SJCRH30 (cell line): ENCODE measurements at regions not wholly inside any gene's neighbourhood (a gene's known extent, or its start where the extent isn't known, plus 50 kb on each side); places are given as distances from the start of the nearest gene placed in this dataset.

Source experiments
- DNase-seq, 2 experiments: peaks; one replicate each; pipeline ENCODE4 v3.0.0-alpha.2; 2015 to 2020
- H3K27ac ChIP-seq: fragments of 250-450 bp; sonication (Bioruptor Pico); 2 replicates; pipeline ENCODE4 v1.5.1; 2020; ENCODE audit warnings: mild to moderate bottlenecking, moderate library complexity
- H3K27me3 ChIP-seq: fragments of 250-450 bp; sonication (Bioruptor Pico); 2 replicates; pipeline ENCODE4 v1.5.1; 2020; ENCODE audit warnings: mild to moderate bottlenecking, moderate library complexity
- H3K36me3 ChIP-seq: fragments of 250-450 bp; sonication (Bioruptor Pico); 2 replicates; pipeline ENCODE4 v1.5.1; 2020; ENCODE audit warnings: mild to moderate bottlenecking, moderate library complexity
- H3K4me1 ChIP-seq: fragments of 250-450 bp; sonication (Bioruptor Pico); 2 replicates; pipeline ENCODE4 v1.5.1; 2020; ENCODE audit warnings: mild to moderate bottlenecking, moderate library complexity
- H3K4me3 ChIP-seq: fragments of 250-450 bp; sonication (Bioruptor Pico); 2 replicates; pipeline ENCODE4 v1.5.1; 2020; ENCODE audit warnings: mild to moderate bottlenecking, moderate library complexity
- H3K9me3 ChIP-seq: fragments of 250-450 bp; sonication (Bioruptor Pico); replicated peaks from 2 replicates; pipeline ENCODE4 v1.5.1; 2020; ENCODE audit warnings: mild to moderate bottlenecking, moderate library complexity

- Histone ChIP-seq H3K27me3 (no peaks in the 10 kb centered on the region), H3K4me3 (no peak overlapping the region), H3K36me3 (no peaks in the 10 kb centered on the region), H3K4me1 (no peaks in the 10 kb centered on the region), H3K9me3 (no peaks in the 10 kb centered on the region), H3K27ac (no peak overlapping the region)
- no peak for DNase-seq
These were observed 364.3 kb downstream of the FBXO8 start for GRCh38 chr4:173919196-173919595.

GRCh38 chr4:173917255-173917960 is 366.1 kb downstream of the FBXO8 start:
- no peaks in the 10 kb centered on the region for H3K9me3 ChIP-seq
- no peak overlapping the region for H3K4me3 ChIP-seq
- no peak for DNase-seq
- no peaks in the 10 kb centered on the region for H3K36me3 ChIP-seq
- no peaks in the 10 kb centered on the region for H3K27me3 ChIP-seq
- no peaks in the 10 kb centered on the region for H3K4me1 ChIP-seq
- H3K27ac ChIP-seq, result no peak overlapping the region

- no peaks in the 10 kb centered on the region for H3K9me3 ChIP-seq
- no peaks in the 10 kb centered on the region for H3K36me3 ChIP-seq
- H3K27me3 ChIP-seq, result no peaks in the 10 kb centered on the region
- H3K4me1 ChIP-seq, result no peaks in the 10 kb centered on the region
- no peak for DNase-seq
- no peak overlapping the region for H3K4me3 ChIP-seq
- no peak overlapping the region for H3K27ac ChIP-seq
These were observed 370.0 kb downstream of the FBXO8 start for GRCh38 chr4:173913496-173913895.

- Histone ChIP-seq H3K27ac (no peak overlapping the region), H3K4me1 (no peaks in the 10 kb centered on the region), H3K4me3 (no peak overlapping the region), H3K36me3 (no peaks in the 10 kb centered on the region), H3K9me3 (no peaks in the 10 kb centered on the region), H3K27me3 (no peaks in the 10 kb centered on the region)
- no peak for DNase-seq
These were observed 371.1 kb downstream of the FBXO8 start for GRCh38 chr4:173912384-173912783.

- no peak overlapping the region for H3K27ac ChIP-seq
- H3K4me3 ChIP-seq, result no peak overlapping the region
- H3K27me3 ChIP-seq, result no peaks in the 10 kb centered on the region
- DNase-seq, result no peak
- H3K4me1 ChIP-seq, result no peaks in the 10 kb centered on the region
- H3K9me3 ChIP-seq, result no peaks in the 10 kb centered on the region
- no peaks in the 10 kb centered on the region for H3K36me3 ChIP-seq
These were observed 372.6 kb downstream of the FBXO8 start for GRCh38 chr4:173910891-173911290.

GRCh38 chr4:173909294-173909693 is 374.2 kb downstream of the FBXO8 start:
- no peaks in the 10 kb centered on the region for H3K9me3 ChIP-seq
- H3K4me3 ChIP-seq, result no peak overlapping the region
- H3K27me3 ChIP-seq, result no peaks in the 10 kb centered on the region
- H3K4me1 ChIP-seq, result no peaks in the 10 kb centered on the region
- no peaks in the 10 kb centered on the region for H3K36me3 ChIP-seq
- no peak for DNase-seq
- no peak overlapping the region for H3K27ac ChIP-seq

- DNase-seq, result no peak
- Histone ChIP-seq H3K4me3 (no peak overlapping the region), H3K27ac (no peak overlapping the region), H3K4me1 (no peaks in the 10 kb centered on the region), H3K9me3 (no peaks in the 10 kb centered on the region), H3K36me3 (no peaks in the 10 kb centered on the region), H3K27me3 (no peaks in the 10 kb centered on the region)
These were observed 369.8 kb upstream of the HAND2 start for GRCh38 chr4:173899813-173900212.

- no peak overlapping the region for H3K27ac ChIP-seq
- no peaks in the 10 kb centered on the region for H3K9me3 ChIP-seq
- no peaks in the 10 kb centered on the region for H3K4me1 ChIP-seq
- no peaks in the 10 kb centered on the region for H3K36me3 ChIP-seq
- no peaks in the 10 kb centered on the region for H3K27me3 ChIP-seq
- no peak for DNase-seq
- H3K4me3 ChIP-seq, result no peak overlapping the region
These were observed 361.0 kb upstream of the HAND2 start for GRCh38 chr4:173891072-173891471.

GRCh38 chr4:173883821-173884220 is 353.8 kb upstream of the HAND2 start:
- DNase-seq, result no peak
- no peaks in the 10 kb centered on the region for H3K4me1 ChIP-seq
- H3K27ac ChIP-seq, result no peak overlapping the region
- no peak overlapping the region for H3K4me3 ChIP-seq
- H3K9me3 ChIP-seq, result no peaks in the 10 kb centered on the region
- no peaks in the 10 kb centered on the region for H3K36me3 ChIP-seq
- H3K27me3 ChIP-seq, result no peaks in the 10 kb centered on the region

- no peaks in the 10 kb centered on the region for H3K4me1 ChIP-seq
- no peak overlapping the region for H3K27ac ChIP-seq
These were observed 350.9 kb upstream of the HAND2 start for GRCh38 chr4:173880897-173881296.

GRCh38 chr4:173879509-173879908 is 349.5 kb upstream of the HAND2 start:
- no peak overlapping the region for H3K27ac ChIP-seq
- H3K4me1 ChIP-seq, result no peaks in the 10 kb centered on the region
- DNase-seq, result no peak
- H3K36me3 ChIP-seq, result no peaks in the 10 kb centered on the region
- no peaks in the 10 kb centered on the region for H3K9me3 ChIP-seq
- no peaks in the 10 kb centered on the region for H3K27me3 ChIP-seq
- no peak overlapping the region for H3K4me3 ChIP-seq

More at GRCh38 chr4:173880897-173881296, 350.9 kb upstream of the HAND2 start:
- no peak for DNase-seq
- H3K27me3 ChIP-seq, result no peaks in the 10 kb centered on the region
- H3K36me3 ChIP-seq, result no peaks in the 10 kb centered on the region
- H3K4me3 ChIP-seq, result no peak overlapping the region
- no peaks in the 10 kb centered on the region for H3K9me3 ChIP-seq

- no peaks in the 10 kb centered on the region for H3K36me3 ChIP-seq
- no peaks in the 10 kb centered on the region for H3K27me3 ChIP-seq
- no peaks in the 10 kb centered on the region for H3K4me1 ChIP-seq
- DNase-seq, result no peak
- no peaks in the 10 kb centered on the region for H3K9me3 ChIP-seq
- H3K4me3 ChIP-seq, result no peak overlapping the region
- H3K27ac ChIP-seq, result no peak overlapping the region
These were observed 348.7 kb upstream of the HAND2 start for GRCh38 chr4:173878701-173879100.

GRCh38 chr4:173871643-173872042 is 341.6 kb upstream of the HAND2 start:
- Histone ChIP-seq H3K4me3 (no peak overlapping the region), H3K27ac (no peak overlapping the region), H3K9me3 (no peaks in the 10 kb centered on the region), H3K27me3 (no peaks in the 10 kb centered on the region), H3K4me1 (no peaks in the 10 kb centered on the region), H3K36me3 (no peaks in the 10 kb centered on the region)
- DNase-seq, result no peak

- Histone ChIP-seq H3K4me3 (no peak overlapping the region), H3K27me3 (no peaks in the 10 kb centered on the region), H3K4me1 (no peaks in the 10 kb centered on the region), H3K36me3 (no peaks in the 10 kb centered on the region), H3K27ac (no peak overlapping the region), H3K9me3 (no peaks in the 10 kb centered on the region)
- no peak for DNase-seq
These were observed 336.4 kb upstream of the HAND2 start for GRCh38 chr4:173866322-173867026.

- Histone ChIP-seq H3K27ac (no peak overlapping the region), H3K4me3 (no peak overlapping the region), H3K4me1 (no peaks in the 10 kb centered on the region), H3K9me3 (no peaks in the 10 kb centered on the region), H3K27me3 (no peaks in the 10 kb centered on the region), H3K36me3 (no peaks in the 10 kb centered on the region)
- DNase-seq, result no peak
These were observed 332.7 kb upstream of the HAND2 start for GRCh38 chr4:173862754-173863153.

GRCh38 chr4:173860094-173860493 is 330.1 kb upstream of the HAND2 start:
- no peak for DNase-seq
- Histone ChIP-seq H3K4me1 (no peaks in the 10 kb centered on the region), H3K27me3 (no peaks in the 10 kb centered on the region), H3K27ac (no peak overlapping the region), H3K36me3 (no peaks in the 10 kb centered on the region), H3K9me3 (no peaks in the 10 kb centered on the region), H3K4me3 (no peak overlapping the region)
